Kidney (tissue), 13 donors: ENCODE measurements at regions not wholly inside any gene's neighbourhood (a gene's known extent, or its start where the extent isn't known, plus 50 kb on each side); places are given as distances from the start of the nearest gene placed in this dataset.
"Not testable (repeated sequence)": the region's sequence is repeated elsewhere in the genome, so short reads cannot be mapped to it uniquely, and the experiment has no call there.

ENCODE experiments used
- DNase-seq, 5 donors: peaks; one replicate each; pipeline ENCODE4 v3.0.0-alpha.2; 2013 to 2020
- FAIRE-seq: peaks from 2 replicates; lab custom pipeline; 2012; peaks lifted over from hg19 to GRCh38; lab: Jason Lieb, UNC
- H3K27ac ChIP-seq, 2 donors: one replicate each; pipeline ENCODE4 v1.7.0; 2013; ENCODE audit warnings: low read depth in 2 of 2, low read length in 2 of 2, inconsistent platforms in 1 of 2
- H3K27me3 ChIP-seq: one replicate; pipeline ENCODE4 v1.7.1; 2013; ENCODE audit warnings: low read length, inconsistent platforms; ENCODE audit not compliant: control insufficient read depth, insufficient read depth
- H3K36me3 ChIP-seq, 3 donors: one replicate each; pipeline versions ENCODE4 v1.7.0 to v1.7.1; 2013; ENCODE audit warnings: low read length in 3 of 3, control low read depth in 1 of 3, inconsistent platforms in 1 of 3; ENCODE audit not compliant: insufficient read depth in 3 of 3, control insufficient read depth in 2 of 3
- H3K4me1 ChIP-seq, 3 donors: one replicate each; pipeline versions ENCODE4 v1.7.0 to v1.7.1; 2013; ENCODE audit warnings: low read length in 3 of 3, inconsistent platforms in 1 of 3, low read depth in 1 of 3; ENCODE audit not compliant: control insufficient read depth in 2 of 3, insufficient read depth in 2 of 3
- H3K4me3 ChIP-seq, 3 donors: one replicate each; pipeline versions ENCODE4 v1.7.0 to v1.8.1; 2013; ENCODE audit warnings: low read length in 3 of 3, control low read depth in 1 of 3, inconsistent platforms in 1 of 3
- H3K9ac ChIP-seq, 3 donors: one replicate each; pipeline versions ENCODE4 v1.7.0 to v1.7.1; 2013; ENCODE audit warnings: low read length in 3 of 3, control low read depth in 1 of 3, inconsistent platforms in 1 of 3
- H3K9me3 ChIP-seq, 3 donors: one replicate each; pipeline versions ENCODE4 v1.7.0 to v1.7.1; 2013; ENCODE audit warnings: low read length in 3 of 3, control low read depth in 1 of 3, inconsistent platforms in 1 of 3; ENCODE audit not compliant: control insufficient read depth in 2 of 3, insufficient read depth in 1 of 3
- CTCF ChIP-seq: IDR thresholded peaks from 3 replicates; pipeline ENCODE4 v1.5.1; 2012; ENCODE audit warnings: mild to moderate bottlenecking, moderate library complexity, borderline replicate concordance; ENCODE audit not compliant: insufficient read depth; ENCODE audit errors: extremely low read depth
- intact Hi-C: fragments of 100-400 bp; cut with DNase I; formaldehyde crosslinking; loops from one replicate; pipeline ENCODE4 v1.11.1; 2022
- donor health status: control.
- donor health status: control.
- donor health status: control.
- donor health status: control.
- donor health status: control.
- donor health status: DM: yes; HTN: yes; CAD: no.
- donor health status: Normal renal cell carcinoma (clear cell type).

GRCh38 chrX:147537172-147537571, 374.5 kb upstream of the FMR1 start:
- no peak for TF ChIP-seq CTCF
- no peaks in the 10 kb centered on the region for H3K27me3 ChIP-seq
- no peak overlapping the region for H3K4me3 ChIP-seq
- no peaks in the 10 kb centered on the region for H3K36me3 ChIP-seq
- peak; percentile 46 for FAIRE-seq
- H3K27ac ChIP-seq = no peak overlapping the region
- H3K4me1 ChIP-seq = no peaks in the 10 kb centered on the region
- peak in 2 of 5 donors; percentile 1 to 8 for DNase-seq
- no peaks in the 10 kb centered on the region for H3K9me3 ChIP-seq
- H3K9ac ChIP-seq = no peak overlapping the region
- intact Hi-C loops = no loop called here

DNA sequence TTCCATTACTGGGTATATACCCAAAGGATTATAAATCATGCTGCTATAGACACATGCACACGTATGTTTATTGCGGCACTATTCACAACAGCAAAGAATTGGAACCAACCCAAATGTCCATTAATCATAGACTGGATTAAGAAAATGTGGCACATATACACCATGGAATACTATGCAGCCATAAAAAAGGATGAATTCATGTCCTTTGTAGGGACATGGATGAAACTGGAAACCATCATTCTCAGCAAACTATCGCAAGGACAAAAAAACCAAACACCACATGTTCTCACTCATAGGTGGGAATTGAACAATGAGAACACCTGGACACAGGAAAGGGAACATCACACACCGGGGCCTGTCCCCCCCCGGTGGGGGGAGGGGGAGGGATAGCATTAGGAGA, 363.7 kb upstream of the FMR1 start:
- not testable (repeated sequence) for FAIRE-seq, H3K4me1 ChIP-seq

GRCh38 chrX:147550217-147550616, 361.5 kb upstream of the FMR1 start:
- no peaks in the 10 kb centered on the region for H3K9me3 ChIP-seq
- H3K27me3 ChIP-seq = no peaks in the 10 kb centered on the region
- H3K4me3 ChIP-seq = no peak overlapping the region
- FAIRE-seq (no peak), DNase-seq (peak in 3 of 5 donors; percentile 15 to 33 (median 27))
- H3K36me3 ChIP-seq = no peaks in the 10 kb centered on the region
- TF ChIP-seq CTCF = peak; percentile 33
- no peak overlapping the region for H3K27ac ChIP-seq
- H3K4me1 ChIP-seq = no peaks in the 10 kb centered on the region
- intact Hi-C loops = no loop called here
- H3K9ac ChIP-seq = no peak overlapping the region

More for the DNA sequence above, 363.7 kb upstream of the FMR1 start:
- H3K36me3 ChIP-seq, H3K27ac ChIP-seq, H3K9ac ChIP-seq, H3K4me3 ChIP-seq, intact Hi-C loops, H3K9me3 ChIP-seq, H3K27me3 ChIP-seq, DNase-seq: not testable (repeated sequence)

DNA sequence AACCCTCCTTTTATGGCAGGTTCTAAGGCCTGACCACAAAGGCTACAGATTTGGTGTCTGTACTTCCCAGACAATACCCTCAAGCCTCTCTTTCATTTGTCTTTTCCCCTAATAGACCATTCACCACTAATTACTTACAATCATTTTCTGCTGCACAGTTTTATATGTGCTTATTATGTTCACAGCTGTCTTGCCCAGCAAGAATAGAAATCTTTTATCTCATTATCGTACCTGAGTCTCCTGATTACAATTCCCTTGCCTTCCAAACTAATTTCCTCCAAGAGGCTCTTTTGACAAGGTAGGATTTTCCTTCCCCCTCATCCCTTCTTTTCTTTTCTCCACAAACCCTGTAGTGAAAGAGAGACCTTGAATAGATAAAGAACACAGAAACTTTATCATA, 352.5 kb upstream of the FMR1 start:
- FAIRE-seq (no peak), DNase-seq (no peak)
- Histone ChIP-seq H3K27ac (no peak overlapping the region), H3K36me3 (no peaks in the 10 kb centered on the region), H3K9ac (no peak overlapping the region), H3K4me3 (no peak overlapping the region), H3K27me3 (no peaks in the 10 kb centered on the region), H3K9me3 (no peaks in the 10 kb centered on the region), H3K4me1 (no peaks in the 10 kb centered on the region)
- intact Hi-C loops = no loop called here
- TF ChIP-seq CTCF = no peak
